CD4-positive, alpha-beta T cell (primary cell): ENCODE measurements at regions not wholly inside any gene's neighbourhood (a gene's known extent, or its start where the extent isn't known, plus 50 kb on each side); places are given as distances from the start of the nearest gene placed in this dataset.

Experiments used
- ATAC-seq: fragments of 200-7000 bp; cut with Tn5 transposase; one replicate; pipeline ENCODE4 v1.10.0; 2022; ENCODE audit warnings: mild to moderate bottlenecking; ENCODE audit not compliant: poor library complexity
- CTCF ChIA-PET: fragments of 350-600 bp; sonication (Branson Sonifier 250); formaldehyde crosslinking; loops from one replicate; lab custom pipeline; 2021; ENCODE audit warnings: antibody characterized with exemption, inconsistent platforms; lab: Charles Lee
- POLR2A ChIA-PET: fragments of 350-600 bp; sonication (Branson Sonifier 250); formaldehyde crosslinking; loops from one replicate; lab custom pipeline; 2021; ENCODE audit warnings: antibody characterized with exemption, inconsistent platforms; lab: Charles Lee
- DNase-seq, 14 experiments: peaks; one replicate each; pipeline ENCODE4 v3.0.0-alpha.2; 2013 to 2020; ENCODE audit warnings: mixed read lengths in 2 of 14
- H3K27ac ChIP-seq, 2 donors: one replicate each; pipeline versions ENCODE4 v1.5.1 to v1.7.0; 2013; ENCODE audit warnings: low read length in 2 of 2, low read depth in 1 of 2, mild to moderate bottlenecking in 1 of 2
- H3K27me3 ChIP-seq, 2 experiments: 1 replicate in 1 of 2; 2 replicates in 1 of 2; pipeline versions ENCODE4 v1.6.1 to v1.7.0; 2013; ENCODE audit warnings: low read length in 2 of 2, control low read depth in 1 of 2, mild to moderate bottlenecking in 1 of 2, moderate library complexity in 1 of 2; ENCODE audit not compliant: insufficient read depth in 2 of 2, control insufficient read depth in 1 of 2
- H3K36me3 ChIP-seq: one replicate; pipeline ENCODE4 v1.6.1; 2013; ENCODE audit warnings: low read length, control low read depth; ENCODE audit not compliant: insufficient read depth
- H3K4me1 ChIP-seq: one replicate; pipeline ENCODE4 v1.6.1; 2013; ENCODE audit warnings: low read length, control low read depth; ENCODE audit not compliant: insufficient read depth
- H3K4me3 ChIP-seq: one replicate; pipeline ENCODE4 v1.5.1; 2013; ENCODE audit warnings: mild to moderate bottlenecking, low read length, moderate library complexity
- H3K9me3 ChIP-seq, 2 experiments: 1 replicate in 1 of 2; 2 replicates in 1 of 2; pipeline versions ENCODE4 v1.6.1 to v1.7.0; 2013; ENCODE audit warnings: low read length in 2 of 2, mild to moderate bottlenecking in 2 of 2, control low read depth in 1 of 2, moderate library complexity in 1 of 2; ENCODE audit not compliant: control insufficient read depth in 1 of 2, insufficient read depth in 1 of 2
- H3K27ac Mint-ChIP-seq: one replicate; pipeline ENCODE4 v1.8.0; 2020; ENCODE audit warnings: mixed read lengths
- H3K27me3 Mint-ChIP-seq: one replicate; pipeline ENCODE4 v1.8.0; 2021; ENCODE audit warnings: mixed read lengths
- H3K36me3 Mint-ChIP-seq: one replicate; pipeline ENCODE4 v1.8.0; 2021; ENCODE audit warnings: low read depth, mixed read lengths
- H3K4me1 Mint-ChIP-seq: one replicate; pipeline ENCODE4 v1.8.0; 2021; ENCODE audit warnings: low read depth, mixed read lengths
- H3K4me3 Mint-ChIP-seq: one replicate; pipeline ENCODE4 v1.8.0; 2020; ENCODE audit warnings: mild to moderate bottlenecking, mixed read lengths
- H3K9me3 Mint-ChIP-seq: one replicate; pipeline ENCODE4 v1.8.0; 2020; ENCODE audit warnings: mixed read lengths
- intact Hi-C, 2 experiments: fragments of 100-400 bp; cut with DNase I in 1 of 2; cut with micrococcal nuclease in 1 of 2; formaldehyde crosslinking; loops; one replicate each; pipeline versions ENCODE4 v1.15.1 to v1.9.0; 2023 to 2025; cut with DNase I, micrococcal nuclease
- TF ChIP-seq, protein P1 (sequence below): fragments of 200-600 bp; IDR thresholded peaks from one replicate; pipeline ENCODE4 v1.8.0; 2022; ENCODE audit warnings: antibody characterized with exemption, mild to moderate bottlenecking

DNA sequence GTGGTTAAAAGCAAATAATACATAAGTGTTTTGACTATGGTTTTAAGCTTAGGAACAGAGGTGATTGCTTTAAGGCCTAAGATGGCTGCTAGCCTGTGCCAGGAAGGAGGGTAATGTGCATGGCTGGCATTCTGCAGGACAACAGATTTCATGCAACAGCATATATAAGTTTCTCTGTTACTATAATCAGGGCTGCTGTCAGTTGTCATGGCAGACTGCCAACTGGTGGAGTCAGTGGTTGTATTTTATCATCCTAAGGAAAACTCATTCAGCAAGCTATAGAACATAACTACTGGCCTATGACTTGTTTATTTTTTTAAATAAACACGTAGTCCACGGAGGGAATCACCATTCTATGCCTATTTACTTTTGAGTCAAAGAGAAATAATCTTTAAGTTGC is 77.7 kb upstream of the DCAF8L1 start:
- Histone ChIP-seq H3K4me1 (no peaks in the 10 kb centered on the region), H3K9me3 (no peaks in the 10 kb centered on the region), H3K4me3 (no peak overlapping the region), H3K27me3 (no peaks in the 10 kb centered on the region), H3K27ac (no peak overlapping the region), H3K36me3 (no peaks in the 10 kb centered on the region)
- H3K4me3 Mint-ChIP-seq = no peak overlapping the region
- no peaks in the 10 kb centered on the region for H3K36me3 Mint-ChIP-seq
- CTCF ChIA-PET = no interaction called here
- TF ChIP-seq, protein P1, sequence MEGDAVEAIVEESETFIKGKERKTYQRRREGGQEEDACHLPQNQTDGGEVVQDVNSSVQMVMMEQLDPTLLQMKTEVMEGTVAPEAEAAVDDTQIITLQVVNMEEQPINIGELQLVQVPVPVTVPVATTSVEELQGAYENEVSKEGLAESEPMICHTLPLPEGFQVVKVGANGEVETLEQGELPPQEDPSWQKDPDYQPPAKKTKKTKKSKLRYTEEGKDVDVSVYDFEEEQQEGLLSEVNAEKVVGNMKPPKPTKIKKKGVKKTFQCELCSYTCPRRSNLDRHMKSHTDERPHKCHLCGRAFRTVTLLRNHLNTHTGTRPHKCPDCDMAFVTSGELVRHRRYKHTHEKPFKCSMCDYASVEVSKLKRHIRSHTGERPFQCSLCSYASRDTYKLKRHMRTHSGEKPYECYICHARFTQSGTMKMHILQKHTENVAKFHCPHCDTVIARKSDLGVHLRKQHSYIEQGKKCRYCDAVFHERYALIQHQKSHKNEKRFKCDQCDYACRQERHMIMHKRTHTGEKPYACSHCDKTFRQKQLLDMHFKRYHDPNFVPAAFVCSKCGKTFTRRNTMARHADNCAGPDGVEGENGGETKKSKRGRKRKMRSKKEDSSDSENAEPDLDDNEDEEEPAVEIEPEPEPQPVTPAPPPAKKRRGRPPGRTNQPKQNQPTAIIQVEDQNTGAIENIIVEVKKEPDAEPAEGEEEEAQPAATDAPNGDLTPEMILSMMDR = no peak
- intact Hi-C loops = no loop called here
- H3K27me3 Mint-ChIP-seq = no peaks in the 10 kb centered on the region
- POLR2A ChIA-PET = no interaction called here
- DNase-seq (no peak), ATAC-seq (no peak)
- H3K9me3 Mint-ChIP-seq = peaks cover 4% of the 10 kb centered on the region
- H3K27ac Mint-ChIP-seq = no peak overlapping the region
- H3K4me1 Mint-ChIP-seq = no peaks in the 10 kb centered on the region

DNA sequence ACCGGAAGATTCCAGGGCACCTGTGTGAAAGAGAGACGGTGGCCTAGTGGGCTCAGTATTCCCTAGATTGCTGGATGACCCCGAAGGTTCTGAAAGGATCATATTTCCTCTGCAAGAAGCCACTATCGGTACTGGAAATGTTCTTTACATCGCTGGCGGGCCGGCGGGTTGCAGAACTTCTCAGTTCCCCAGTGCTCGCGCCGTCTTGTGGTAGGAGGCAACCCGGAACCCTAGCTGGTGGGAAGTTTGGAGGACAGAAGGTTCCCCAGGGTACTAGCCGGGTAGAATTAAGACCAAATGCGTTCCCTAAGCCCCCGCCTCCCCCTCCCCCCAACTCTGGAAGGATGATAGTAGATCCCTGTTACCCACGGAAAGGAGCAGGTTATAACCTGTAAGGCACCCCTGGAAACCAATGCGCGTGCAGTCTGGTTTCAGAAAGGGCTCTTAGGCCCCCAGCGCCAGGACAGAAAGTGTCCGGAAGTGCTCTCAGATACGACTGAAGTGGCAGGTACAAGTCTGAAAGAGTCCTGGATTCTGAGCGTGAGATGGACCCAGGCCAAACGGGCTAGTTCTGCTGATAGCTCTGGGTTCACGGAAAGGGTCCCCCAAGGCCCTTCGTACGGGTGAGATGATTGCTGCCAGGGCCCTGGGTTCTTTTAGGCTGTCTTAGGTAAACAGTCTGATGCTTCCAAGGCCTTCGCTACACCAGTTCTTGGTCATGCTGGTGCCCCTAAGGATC is 61.7 kb upstream of the DCAF8L1 start:
- TF ChIP-seq, protein P1 = no peak
- H3K27me3 Mint-ChIP-seq = no peaks in the 10 kb centered on the region
- Histone ChIP-seq H3K4me1 (no peaks in the 10 kb centered on the region), H3K4me3 (no peak overlapping the region), H3K27me3 (no peaks in the 10 kb centered on the region), H3K36me3 (no peaks in the 10 kb centered on the region), H3K27ac (no peak overlapping the region), H3K9me3 (peaks cover 0 to 13% of the 10 kb centered on the region in 2 experiments)
- no peak for ATAC-seq
- ChIA-PET CTCF (no interaction called here), POLR2A (no interaction called here)
- no peaks in the 10 kb centered on the region for H3K4me1 Mint-ChIP-seq
- no peaks in the 10 kb centered on the region for H3K36me3 Mint-ChIP-seq
- intact Hi-C loops = no loop called here
- no peak overlapping the region for H3K27ac Mint-ChIP-seq
- DNase-seq = no peak
- no peak overlapping the region for H3K4me3 Mint-ChIP-seq
- no peaks in the 10 kb centered on the region for H3K9me3 Mint-ChIP-seq

DNA sequence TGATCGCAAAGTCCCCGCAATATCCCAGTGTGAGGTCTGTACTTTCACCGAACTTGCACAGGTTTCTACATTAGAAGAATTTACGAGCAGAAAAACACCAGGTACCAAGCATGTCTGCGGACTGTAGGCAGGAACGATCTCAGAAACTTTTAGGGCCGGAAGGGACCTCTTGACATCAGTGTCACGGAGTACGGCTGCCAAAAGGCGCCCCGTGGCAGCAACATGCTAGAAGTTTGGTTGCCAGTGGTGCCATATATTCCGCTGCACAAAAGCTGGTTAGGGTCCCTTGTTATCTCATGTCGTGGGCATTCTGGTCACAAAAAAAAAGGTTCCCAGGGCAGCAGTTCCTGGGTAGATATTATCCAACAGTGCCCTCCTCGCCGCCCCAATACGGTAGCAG is 61.0 kb upstream of the DCAF8L1 start:
- POLR2A ChIA-PET = no interaction called here
- no peaks in the 10 kb centered on the region for H3K36me3 Mint-ChIP-seq
- intact Hi-C loops = no loop called here
- Histone ChIP-seq H3K4me3 (no peak overlapping the region), H3K4me1 (no peaks in the 10 kb centered on the region), H3K36me3 (no peaks in the 10 kb centered on the region), H3K27me3 (no peaks in the 10 kb centered on the region), H3K27ac (no peak overlapping the region), H3K9me3 (peaks cover 0 to 18% of the 10 kb centered on the region in 2 experiments)
- H3K27ac Mint-ChIP-seq = no peak overlapping the region
- H3K4me1 Mint-ChIP-seq = no peaks in the 10 kb centered on the region
- TF ChIP-seq, protein P1 = no peak
- no peak overlapping the region for H3K4me3 Mint-ChIP-seq
- no peaks in the 10 kb centered on the region for H3K27me3 Mint-ChIP-seq
- ATAC-seq = no peak
- no peaks in the 10 kb centered on the region for H3K9me3 Mint-ChIP-seq
- no peak for DNase-seq
- CTCF ChIA-PET = no interaction called here
